ENCODE measurements at regions not wholly inside any gene's neighbourhood (a gene's known extent, or its start where the extent isn't known, plus 50 kb on each side); places are given as distances from the start of the nearest gene placed in this dataset.

- DNase-seq (ENCODE audit: low read depth in 2 of 2) = no peak
- H3K4me3 ChIP-seq (replicated peaks in 1 of 2; ENCODE audit: low read depth in 2 of 2, low read length in 2 of 2) = no peak overlapping the region
- TF ChIP-seq CTCF (IDR thresholded peaks at IDR 0.05; ENCODE audit: low read depth, low read length) = no peak
These were observed 974.6 kb downstream of the UQCRFS1 start for GRCh38 chr19:28238270-28238820.

GRCh38 chr19:28235606-28236125 is 977.3 kb downstream of the UQCRFS1 start:
- no peak for DNase-seq (ENCODE audit: low read depth in 2 of 2)
- H3K4me3 ChIP-seq (replicated peaks in 1 of 2; ENCODE audit: low read depth in 2 of 2, low read length in 2 of 2) = no peak overlapping the region
- TF ChIP-seq CTCF (IDR thresholded peaks at IDR 0.05; ENCODE audit: low read depth, low read length) = no peak

GRCh38 chr19:28234637-28235036 is 978.3 kb downstream of the UQCRFS1 start:
- TF ChIP-seq CTCF (IDR thresholded peaks at IDR 0.05; ENCODE audit: low read depth, low read length) = no peak
- no peak overlapping the region for H3K4me3 ChIP-seq (replicated peaks in 1 of 2; ENCODE audit: low read depth in 2 of 2, low read length in 2 of 2)
- DNase-seq (ENCODE audit: low read depth in 2 of 2) = peak; percentile 3 to 50

GRCh38 chr19:28228854-28229253 is 984.1 kb downstream of the UQCRFS1 start:
- DNase-seq (ENCODE audit: low read depth in 2 of 2) = no peak
- no peak for TF ChIP-seq CTCF (IDR thresholded peaks at IDR 0.05; ENCODE audit: low read depth, low read length)
- H3K4me3 ChIP-seq (replicated peaks in 1 of 2; ENCODE audit: low read depth in 2 of 2, low read length in 2 of 2) = no peak overlapping the region

GRCh38 chr19:28224441-28224840 is 988.5 kb downstream of the UQCRFS1 start:
- DNase-seq (ENCODE audit: low read depth in 2 of 2) = no peak
- no peak for TF ChIP-seq CTCF (IDR thresholded peaks at IDR 0.05; ENCODE audit: low read depth, low read length)
- no peak overlapping the region for H3K4me3 ChIP-seq (replicated peaks in 1 of 2; ENCODE audit: low read depth in 2 of 2, low read length in 2 of 2)

GRCh38 chr19:28221736-28222135 is 991.2 kb downstream of the UQCRFS1 start:
- no peak for TF ChIP-seq CTCF (IDR thresholded peaks at IDR 0.05; ENCODE audit: low read depth, low read length)
- no peak overlapping the region for H3K4me3 ChIP-seq (replicated peaks in 1 of 2; ENCODE audit: low read depth in 2 of 2, low read length in 2 of 2)
- no peak for DNase-seq (ENCODE audit: low read depth in 2 of 2)

GRCh38 chr19:28218728-28219127 is 994.2 kb downstream of the UQCRFS1 start:
- no peak for TF ChIP-seq CTCF (IDR thresholded peaks at IDR 0.05; ENCODE audit: low read depth, low read length)

More at GRCh38 chr19:28218728-28219127, 994.2 kb downstream of the UQCRFS1 start:
- H3K4me3 ChIP-seq (replicated peaks in 1 of 2; ENCODE audit: low read depth in 2 of 2, low read length in 2 of 2) = no peak overlapping the region
- DNase-seq (ENCODE audit: low read depth in 2 of 2) = no peak

Data from cardiac fibroblast (primary cell).